ENCODE measurements at regions not wholly inside any gene's neighbourhood (a gene's known extent, or its start where the extent isn't known, plus 50 kb on each side); places are given as distances from the start of the nearest gene placed in this dataset.

GRCh38 chr12:18908191-18908590, 170.3 kb downstream of the CAPZA3 start:
- no peak overlapping the region for H2AFZ ChIP-seq (ENCODE audit: insufficient read depth, low read depth, low read length, poor library complexity, severe bottlenecking)
- H3K4me3 Mint-ChIP-seq: no peak overlapping the region
- no peaks in the 10 kb centered on the region for H4K20me1 ChIP-seq (ENCODE audit: control insufficient read depth, insufficient read depth, low read length, poor library complexity, severe bottlenecking)
- no peaks in the 10 kb centered on the region for H3K4me1 Mint-ChIP-seq
- H3K9me3 Mint-ChIP-seq (ENCODE audit: insufficient read depth): no peaks in the 10 kb centered on the region
- ChIA-PET POLR2A (no interaction called here), CTCF (no interaction called here)
- ATAC-seq (ENCODE audit: low read depth) (no peak), DNase-seq (no peak)
- no peaks in the 10 kb centered on the region for H3K36me3 ChIP-seq (replicated peaks in 1 of 2; ENCODE audit: control extremely low read depth in 1 of 2, control insufficient read depth in 1 of 2, extremely low read depth in 1 of 2, insufficient read depth in 2 of 2, low read length in 1 of 2)
- H3K27ac Mint-ChIP-seq: no peak overlapping the region
- WGBS (ENCODE audit: insufficient coverage): 79% methylated on average over 4 of the region's 4 CpGs
- no peak overlapping the region for H3K9ac ChIP-seq (ENCODE audit: low read length)
- H3K4me3 ChIP-seq (ENCODE audit: control extremely low read depth in 1 of 5, extremely low read depth in 1 of 5, insufficient read depth in 1 of 5, low read depth in 2 of 5, low read length in 4 of 5): no peak overlapping the region
- no peaks in the 10 kb centered on the region for H3K27me3 ChIP-seq (replicated peaks in 1 of 4; ENCODE audit: control extremely low read depth in 1 of 4, control insufficient read depth in 3 of 4, insufficient read depth in 4 of 4, low read length in 3 of 4)
- no peaks in the 10 kb centered on the region for H3K27me3 Mint-ChIP-seq
- no peaks in the 10 kb centered on the region for H3K4me1 ChIP-seq (ENCODE audit: control insufficient read depth in 2 of 2, insufficient read depth in 2 of 2, low read length in 2 of 2)
- no peak overlapping the region for H3K27ac ChIP-seq (ENCODE audit: low read length in 2 of 2)
- H3K9me3 ChIP-seq (ENCODE audit: control extremely low read depth in 1 of 3, control insufficient read depth in 2 of 3, insufficient read depth in 1 of 3, low read length in 2 of 3): peaks cover 0 to 6% (median 3%) of the 10 kb centered on the region in 3 donors
- no peak overlapping the region for H3K4me2 ChIP-seq (replicated peaks; ENCODE audit: low read depth, low read length, poor library complexity, severe bottlenecking)
- no peak for TF ChIP-seq CTCF (IDR thresholded peaks at IDR 0.05)
- no peak for TF ChIP-seq EZH2 (IDR thresholded peaks at IDR 0.05; ENCODE audit: borderline replicate concordance, insufficient read depth, low read depth, low read length, poor library complexity, severe bottlenecking)
- intact Hi-C loops (cut with micrococcal nuclease): no loop called here
- H3K79me2 ChIP-seq (ENCODE audit: control insufficient read depth, insufficient read depth, low read length): no peaks in the 10 kb centered on the region

- H3K9me3 ChIP-seq (ENCODE audit: control extremely low read depth in 1 of 3, control insufficient read depth in 2 of 3, insufficient read depth in 1 of 3, low read length in 2 of 3): no peaks in the 10 kb centered on the region
- Mint-ChIP-seq H3K4me1 (no peaks in the 10 kb centered on the region), H3K27me3 (no peaks in the 10 kb centered on the region), H3K4me3 (no peak overlapping the region), H3K27ac (no peak overlapping the region), H3K9me3 (ENCODE audit: insufficient read depth) (peaks cover 3% of the 10 kb centered on the region)
- no peak overlapping the region for H3K27ac ChIP-seq (ENCODE audit: low read length in 2 of 2)
- no peak for TF ChIP-seq CTCF (IDR thresholded peaks at IDR 0.05)
- TF ChIP-seq EZH2 (IDR thresholded peaks at IDR 0.05; ENCODE audit: borderline replicate concordance, insufficient read depth, low read depth, low read length, poor library complexity, severe bottlenecking): no peak
- DNase-seq (no peak), ATAC-seq (ENCODE audit: low read depth) (no peak)
- no peaks in the 10 kb centered on the region for H3K36me3 ChIP-seq (replicated peaks in 1 of 2; ENCODE audit: control extremely low read depth in 1 of 2, control insufficient read depth in 1 of 2, extremely low read depth in 1 of 2, insufficient read depth in 2 of 2, low read length in 1 of 2)
- no CpG with 5 or more reads among the region's 1 CpG for WGBS (ENCODE audit: insufficient coverage)
- ChIA-PET CTCF (no interaction called here), POLR2A (no interaction called here)
- no peaks in the 10 kb centered on the region for H3K27me3 ChIP-seq (replicated peaks in 1 of 4; ENCODE audit: control extremely low read depth in 1 of 4, control insufficient read depth in 3 of 4, insufficient read depth in 4 of 4, low read length in 3 of 4)
- H3K4me3 ChIP-seq (ENCODE audit: control extremely low read depth in 1 of 5, extremely low read depth in 1 of 5, insufficient read depth in 1 of 5, low read depth in 2 of 5, low read length in 4 of 5): no peak overlapping the region
- no peak overlapping the region for H2AFZ ChIP-seq (ENCODE audit: insufficient read depth, low read depth, low read length, poor library complexity, severe bottlenecking)
- no peaks in the 10 kb centered on the region for H3K4me1 ChIP-seq (ENCODE audit: control insufficient read depth in 2 of 2, insufficient read depth in 2 of 2, low read length in 2 of 2)
- no peaks in the 10 kb centered on the region for H3K79me2 ChIP-seq (ENCODE audit: control insufficient read depth, insufficient read depth, low read length)
- no peak overlapping the region for H3K4me2 ChIP-seq (replicated peaks; ENCODE audit: low read depth, low read length, poor library complexity, severe bottlenecking)
- no peak overlapping the region for H3K9ac ChIP-seq (ENCODE audit: low read length)
- intact Hi-C loops (cut with micrococcal nuclease): no loop called here
- H4K20me1 ChIP-seq (ENCODE audit: control insufficient read depth, insufficient read depth, low read length, poor library complexity, severe bottlenecking): no peaks in the 10 kb centered on the region
Observed at GRCh38 chr12:18919871-18920511, 182.1 kb downstream of the CAPZA3 start.

All from B cell (primary cell).